GM12878 (cell line): ENCODE measurements at regions not wholly inside any gene's neighbourhood (a gene's known extent, or its start where the extent isn't known, plus 50 kb on each side); places are given as distances from the start of the nearest gene placed in this dataset.

Experiments used
- ATAC-seq: fragments of 200-7000 bp; cut with Tn5 transposase; 3 replicates; pipeline ENCODE4 v1.9.1; 2020; ENCODE audit warnings: mild to moderate bottlenecking, moderate library complexity
- BruUV-seq: library from RNA; stranded (reverse); fragments of 400-500 nt; replicated peaks from 2 replicates; lab custom pipeline; 2021; lab: Mats Ljungman, UMichigan
- CTCF ChIA-PET: fragments of 300-600 bp; sonication (Branson Sonifier 250); formaldehyde crosslinking; extraction: SDS; loops from one replicate; lab custom pipeline; 2021; ENCODE audit warnings: inconsistent platforms; lab: Yijun Ruan, JAX
- POLR2A ChIA-PET: fragments of 350-600 bp; formaldehyde crosslinking; extraction: SDS; loops from one replicate; lab custom pipeline; 2021; ENCODE audit warnings: inconsistent platforms; lab: Charles Lee
- RAD21 ChIA-PET: fragments of 300-600 bp; sonication (Branson Sonifier 250); formaldehyde crosslinking; loops from one replicate; lab custom pipeline; 2023; ENCODE audit warnings: antibody characterized with exemption; ENCODE audit not compliant: unreplicated experiment; lab: Charles Lee
- SMC1A ChIA-PET: fragments of 300-600 bp; sonication (Branson Sonifier 250); formaldehyde crosslinking; loops from one replicate; lab custom pipeline; 2023; ENCODE audit not compliant: unreplicated experiment, uncharacterized antibody; lab: Charles Lee
- DNase-seq: peaks from one replicate; pipeline ENCODE4 v3.0.0-alpha.2; 2011; ENCODE audit warnings: low read depth, low spot score
- FAIRE-seq: peaks from 3 replicates; lab custom pipeline; 2011; peaks lifted over from hg19 to GRCh38; lab: Jason Lieb, UNC
- H2AFZ ChIP-seq: 2 replicates; pipeline ENCODE4 v1.6.0; 2011; ENCODE audit warnings: low read depth, low read length, control low read depth; ENCODE audit not compliant: control insufficient read depth
- H3K27ac ChIP-seq: 2 replicates; pipeline ENCODE4 v1.5.1; 2011; ENCODE audit warnings: control low read depth; ENCODE audit not compliant: control insufficient read depth, insufficient read depth
- H3K27me3 ChIP-seq, 2 experiments: replicated peaks in 1 of 2; 2 replicates each; pipeline versions ENCODE4 v1.6.0 to v1.6.1; 2011; ENCODE audit warnings: low read length in 1 of 2; ENCODE audit not compliant: control insufficient read depth in 2 of 2, insufficient read depth in 2 of 2
- H3K36me3 ChIP-seq, 2 experiments: 2 replicates each; pipeline ENCODE4 v1.5.1; 2011; ENCODE audit warnings: low read length in 1 of 2; ENCODE audit not compliant: control insufficient read depth in 2 of 2, insufficient read depth in 2 of 2
- H3K4me1 ChIP-seq: 2 replicates; pipeline ENCODE4 v1.6.1; 2011; ENCODE audit warnings: mild to moderate bottlenecking, low read length, moderate library complexity, mixed read lengths; ENCODE audit not compliant: control insufficient read depth, insufficient read depth
- H3K4me2 ChIP-seq: 2 replicates; pipeline ENCODE4 v1.6.0; 2011; ENCODE audit warnings: control low read depth; ENCODE audit not compliant: control insufficient read depth, insufficient read depth
- H3K4me3 ChIP-seq: fragments of 200-600 bp; sonication (generic); 2 replicates; pipeline ENCODE4 v1.5.1; 2016
- H3K79me2 ChIP-seq: 2 replicates; pipeline ENCODE4 v1.6.0; 2011; ENCODE audit warnings: low read length; ENCODE audit not compliant: control insufficient read depth, insufficient read depth
- H3K9ac ChIP-seq: 2 replicates; pipeline ENCODE4 v1.8.0; 2011; ENCODE audit warnings: low read length, control low read depth, mixed read lengths; ENCODE audit not compliant: control insufficient read depth, insufficient read depth
- H3K9me3 ChIP-seq: replicated peaks from 3 replicates; pipeline ENCODE4 v1.5.1; 2011; ENCODE audit warnings: mild to moderate bottlenecking, low read length; ENCODE audit not compliant: control insufficient read depth, insufficient read depth
- H4K20me1 ChIP-seq: 2 replicates; pipeline ENCODE4 v1.6.0; 2011; ENCODE audit not compliant: control insufficient read depth, insufficient read depth
- GATAD2B ChIP-seq: fragments of 450-650 bp; conservative IDR thresholded peaks from 2 replicates; pipeline ENCODE4 v1.6.1; 2017; ENCODE audit warnings: low read depth, mild to moderate bottlenecking, moderate library complexity
- KDM1A ChIP-seq: fragments of 200-600 bp; sonication (generic); IDR thresholded peaks from 2 replicates; pipeline ENCODE4 v1.6.1; 2016; ENCODE audit warnings: borderline replicate concordance
- MEF2A ChIP-seq: IDR thresholded peaks from 2 replicates; pipeline ENCODE4 v1.6.1; 2011; ENCODE audit warnings: low read depth, mild to moderate bottlenecking, low read length, moderate library complexity; ENCODE audit not compliant: insufficient read depth
- NR2F1 ChIP-seq: fragments of 450-650 bp; conservative IDR thresholded peaks from 2 replicates; pipeline ENCODE4 v1.6.1; 2017; ENCODE audit warnings: mild to moderate bottlenecking
- RCOR1 ChIP-seq: conservative IDR thresholded peaks from 2 replicates; pipeline ENCODE4 v1.6.1; 2012; ENCODE audit warnings: low read depth, low read length, improper control_type of control experiment
- RELB ChIP-seq: fragments of 450-650 bp; IDR thresholded peaks from 2 replicates; pipeline ENCODE4 v1.6.1; 2017; ENCODE audit warnings: low read depth, mild to moderate bottlenecking, moderate library complexity
- SREBF2 ChIP-seq: IDR thresholded peaks from 2 replicates; pipeline ENCODE4 v1.6.1; 2012; ENCODE audit warnings: mild to moderate bottlenecking, low read length
- SUPT20H ChIP-seq: IDR thresholded peaks from 2 replicates; pipeline ENCODE4 v1.6.1; 2011; ENCODE audit warnings: low read depth, mild to moderate bottlenecking, low read length, moderate library complexity, borderline replicate concordance; ENCODE audit not compliant: control insufficient read depth
- TCF12 ChIP-seq: IDR thresholded peaks from 2 replicates; pipeline ENCODE4 v1.6.1; 2011; ENCODE audit warnings: low read depth, mild to moderate bottlenecking, low read length
- ZNF274 ChIP-seq: IDR thresholded peaks from one replicate; pipeline ENCODE4 v1.8.0; 2011; ENCODE audit not compliant: insufficient read length, insufficient read depth
- WGBS: methylation state at CpG from one replicate; pipeline ENCODE4 v1.1.6; 2016; ENCODE audit warnings: low lambda C conversion rate; ENCODE audit not compliant: insufficient replicate concordance, insufficient coverage; ENCODE audit errors: missing lambda C conversion rate; 5-methylcytosine and 5-hydroxymethylcytosine counted together
- in situ Hi-C: fragments of 300-500 bp; cut with MboI; formaldehyde crosslinking; loops from 9 replicates; pipeline ENCODE4 v1.14.3; 2018; ENCODE audit warnings: mixed read lengths
- intact Hi-C: fragments of 100-400 bp; cut with micrococcal nuclease; formaldehyde crosslinking; loops from one replicate; pipeline ENCODE4 v1.14.2; 2022; ENCODE audit not compliant: unreplicated experiment
- TF ChIP-seq, protein P1 (sequence below): IDR thresholded peaks from 2 replicates; pipeline ENCODE4 v1.6.1; 2011; ENCODE audit warnings: borderline replicate concordance, low read depth, mild to moderate bottlenecking, moderate library complexity, mixed read lengths, low read length; ENCODE audit not compliant: insufficient read depth; ENCODE audit errors: extremely low read length

DNA sequence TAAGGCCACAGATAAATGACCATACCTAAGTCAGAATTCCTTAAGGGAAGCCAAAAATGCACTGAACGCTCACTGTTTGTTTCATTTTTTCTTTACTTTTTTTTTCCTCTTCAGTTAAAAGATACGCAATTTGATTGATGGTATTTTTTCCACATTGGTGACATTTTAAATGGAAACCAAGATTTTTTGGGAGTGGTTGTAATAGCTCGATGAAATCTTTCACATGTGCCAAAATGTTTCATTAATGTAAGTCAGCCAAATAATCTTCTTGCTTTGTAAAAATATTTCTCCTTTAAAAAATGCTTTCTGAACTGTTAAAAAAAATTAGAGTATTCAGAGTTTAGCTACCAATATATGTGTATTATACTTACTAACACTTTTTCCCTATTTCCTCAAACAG lies 339.8 kb downstream of the ZEB2 start (continued):
- no peak for TF ChIP-seq GATAD2B
- TF ChIP-seq RELB = no peak
- TF ChIP-seq SUPT20H = no peak
- no peak for TF ChIP-seq SREBF2

- ChIA-PET CTCF (no interaction called here), POLR2A (no interaction called here), SMC1A (interaction anchor here (0.5 to 1.6 kb wide), 3 partner anchors 11 to 72 kb away, joined by 3 to 9 read pairs (median 5); no protein-coding TSS in a partner anchor), RAD21 (no interaction called here)
- Histone ChIP-seq H2AFZ (no peak overlapping the region), H3K36me3 (no peaks in the 10 kb centered on the region), H3K79me2 (no peaks in the 10 kb centered on the region), H3K27ac (no peak overlapping the region), H3K4me2 (no peak overlapping the region), H3K4me1 (no peaks in the 10 kb centered on the region), H3K4me3 (no peak overlapping the region), H4K20me1 (no peaks in the 10 kb centered on the region), H3K9me3 (no peaks in the 10 kb centered on the region; the same call in 2 of the 3 replicates), H3K9ac (no peak overlapping the region), H3K27me3 (no peaks in the 10 kb centered on the region)
- in situ Hi-C loops (no loop called here), intact Hi-C loops (no loop called here)
- ATAC-seq (no peak), FAIRE-seq (no peak), DNase-seq (no peak)
- 100% methylated on average over 1 of the region's 1 CpG for WGBS
- TF ChIP-seq NR2F1 (no peak), KDM1A (no peak), ZNF274 (no peak), RCOR1 (no peak), TCF12 (no peak), MEF2A (no peak)
- TF ChIP-seq, protein P1, sequence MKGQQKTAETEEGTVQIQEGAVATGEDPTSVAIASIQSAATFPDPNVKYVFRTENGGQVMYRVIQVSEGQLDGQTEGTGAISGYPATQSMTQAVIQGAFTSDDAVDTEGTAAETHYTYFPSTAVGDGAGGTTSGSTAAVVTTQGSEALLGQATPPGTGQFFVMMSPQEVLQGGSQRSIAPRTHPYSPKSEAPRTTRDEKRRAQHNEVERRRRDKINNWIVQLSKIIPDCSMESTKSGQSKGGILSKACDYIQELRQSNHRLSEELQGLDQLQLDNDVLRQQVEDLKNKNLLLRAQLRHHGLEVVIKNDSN = no peak
- no TSS peak for BruUV-seq
Measured at GRCh38 chr2:144170179-144170578, 349.7 kb downstream of the ZEB2 start.
